ENCODE measurements at regions not wholly inside any gene's neighbourhood (a gene's known extent, or its start where the extent isn't known, plus 50 kb on each side); places are given as distances from the start of the nearest gene placed in this dataset.

DNA sequence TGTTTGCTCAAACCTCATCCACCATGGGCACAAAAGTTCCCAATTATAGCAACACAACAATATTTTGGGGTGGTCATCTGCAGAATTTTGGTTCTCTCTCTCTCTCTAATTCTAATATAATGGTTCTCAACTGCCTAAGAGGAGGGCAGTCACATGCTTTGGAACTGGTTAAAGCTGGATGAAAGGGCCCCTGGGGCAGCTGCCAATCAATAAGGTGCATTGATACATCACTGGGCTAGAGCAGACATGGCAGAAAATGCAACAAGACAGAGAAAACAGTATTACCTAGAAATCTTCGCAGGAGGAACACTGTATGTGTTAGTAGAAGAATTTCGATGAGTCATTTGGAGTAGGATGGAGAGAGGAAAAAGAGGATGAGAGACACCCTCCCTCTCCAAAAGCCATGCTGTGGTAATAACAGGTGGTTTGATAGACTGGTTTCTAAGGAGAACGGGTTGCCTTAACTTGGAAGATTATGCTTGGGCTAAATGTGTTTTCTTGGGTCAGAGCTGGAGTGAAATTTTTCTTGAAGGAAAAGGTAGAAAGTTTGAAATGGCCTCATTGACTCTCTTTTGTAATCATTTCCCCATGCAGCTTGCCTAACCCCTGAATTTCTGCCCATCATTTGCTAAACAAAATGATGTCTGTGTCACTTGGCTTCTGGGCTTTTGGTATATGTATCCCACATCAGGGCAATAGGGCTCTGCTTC, 67.1 kb upstream of the HIF1A start:
- no peak overlapping the region for H3K4me3 ChIP-seq (ENCODE audit: low read length)
- H3K4me2 ChIP-seq (ENCODE audit: low read length) = no peak overlapping the region
- H3K4me1 ChIP-seq (ENCODE audit: control insufficient read depth, insufficient read depth, low read length) = peaks cover 15% of the 10 kb centered on the region
- no peaks in the 10 kb centered on the region for H3K27me3 ChIP-seq (ENCODE audit: control insufficient read depth, insufficient read depth, low read length)
- no peaks in the 10 kb centered on the region for H3K36me3 ChIP-seq (ENCODE audit: insufficient read depth, low read length)
- no peaks in the 10 kb centered on the region for H3K9me3 ChIP-seq (replicated peaks; ENCODE audit: low read length)
- H3K9ac ChIP-seq (ENCODE audit: low read depth, low read length) = no peak overlapping the region

DNA sequence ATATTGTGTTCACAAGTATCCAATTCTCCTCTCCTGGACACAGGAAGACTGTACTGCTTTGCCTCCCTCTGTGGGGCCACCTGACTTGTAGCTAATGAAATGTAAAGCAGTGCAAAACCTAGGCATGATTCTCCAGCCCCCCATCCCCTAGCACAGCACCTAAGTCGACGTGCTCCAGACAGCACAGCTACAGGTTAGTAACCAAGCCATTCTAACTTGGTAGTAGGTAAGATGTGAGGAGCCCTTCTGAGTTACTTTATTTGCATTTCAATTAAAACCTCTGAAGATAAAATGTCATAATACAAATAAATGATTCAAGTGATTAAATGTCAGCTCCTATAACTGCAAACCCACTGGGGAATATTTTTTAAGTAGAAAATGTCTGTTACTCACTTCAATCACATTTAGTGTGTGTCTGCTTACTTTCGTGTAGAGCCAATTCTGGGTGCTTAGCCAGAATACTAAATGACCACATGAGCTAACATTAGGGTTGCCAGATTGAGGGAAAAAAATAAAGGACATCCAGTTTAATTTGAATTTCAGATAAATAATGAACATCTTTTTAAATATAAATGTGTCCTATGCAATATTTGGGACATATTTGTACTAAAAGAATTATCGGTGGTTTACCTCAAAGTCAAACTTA, 64.8 kb upstream of the HIF1A start:
- H3K9ac ChIP-seq (ENCODE audit: low read depth, low read length) = no peak overlapping the region
- no peak overlapping the region for H3K4me3 ChIP-seq (ENCODE audit: low read length)
- peaks cover 5% of the 10 kb centered on the region for H3K4me1 ChIP-seq (ENCODE audit: control insufficient read depth, insufficient read depth, low read length)
- no peaks in the 10 kb centered on the region for H3K36me3 ChIP-seq (ENCODE audit: insufficient read depth, low read length)
- no peak overlapping the region for H3K4me2 ChIP-seq (ENCODE audit: low read length)
- no peaks in the 10 kb centered on the region for H3K27me3 ChIP-seq (ENCODE audit: control insufficient read depth, insufficient read depth, low read length)
- H3K9me3 ChIP-seq (replicated peaks; ENCODE audit: low read length) = no peaks in the 10 kb centered on the region

GRCh38 chr14:61631045-61631687, 64.1 kb upstream of the HIF1A start:
- Histone ChIP-seq H3K4me3 (ENCODE audit: low read length) (no peak overlapping the region), H3K9me3 (replicated peaks; ENCODE audit: low read length) (no peaks in the 10 kb centered on the region), H3K4me2 (ENCODE audit: low read length) (no peak overlapping the region), H3K9ac (ENCODE audit: low read depth, low read length) (no peak overlapping the region), H3K27me3 (ENCODE audit: control insufficient read depth, insufficient read depth, low read length) (no peaks in the 10 kb centered on the region), H3K36me3 (ENCODE audit: insufficient read depth, low read length) (no peaks in the 10 kb centered on the region), H3K4me1 (ENCODE audit: control insufficient read depth, insufficient read depth, low read length) (peaks cover 5% of the 10 kb centered on the region)

- no peaks in the 10 kb centered on the region for H3K9me3 ChIP-seq (replicated peaks; ENCODE audit: low read length)
- H3K27me3 ChIP-seq (ENCODE audit: control insufficient read depth, insufficient read depth, low read length) = no peaks in the 10 kb centered on the region
- H3K9ac ChIP-seq (ENCODE audit: low read depth, low read length) = no peak overlapping the region
- H3K36me3 ChIP-seq (ENCODE audit: insufficient read depth, low read length) = no peaks in the 10 kb centered on the region
- H3K4me3 ChIP-seq (ENCODE audit: low read length) = no peak overlapping the region
- H3K4me2 ChIP-seq (ENCODE audit: low read length) = no peak overlapping the region
- peaks cover 10% of the 10 kb centered on the region for H3K4me1 ChIP-seq (ENCODE audit: control insufficient read depth, insufficient read depth, low read length)
These were observed 62.9 kb upstream of the HIF1A start for GRCh38 chr14:61632401-61632800.

GRCh38 chr14:61632807-61633206, 62.5 kb upstream of the HIF1A start:
- H3K4me1 ChIP-seq (ENCODE audit: control insufficient read depth, insufficient read depth, low read length) = peaks cover 9% of the 10 kb centered on the region
- H3K4me3 ChIP-seq (ENCODE audit: low read length) = no peak overlapping the region
- H3K9ac ChIP-seq (ENCODE audit: low read depth, low read length) = no peak overlapping the region
- no peaks in the 10 kb centered on the region for H3K36me3 ChIP-seq (ENCODE audit: insufficient read depth, low read length)
- H3K4me2 ChIP-seq (ENCODE audit: low read length) = no peak overlapping the region
- no peaks in the 10 kb centered on the region for H3K27me3 ChIP-seq (ENCODE audit: control insufficient read depth, insufficient read depth, low read length)
- no peaks in the 10 kb centered on the region for H3K9me3 ChIP-seq (replicated peaks; ENCODE audit: low read length)

GRCh38 chr14:61636291-61636690, 59.0 kb upstream of the HIF1A start:
- Histone ChIP-seq H3K9ac (ENCODE audit: low read depth, low read length) (no peak overlapping the region), H3K4me2 (ENCODE audit: low read length) (no peak overlapping the region), H3K9me3 (replicated peaks; ENCODE audit: low read length) (no peaks in the 10 kb centered on the region), H3K4me3 (ENCODE audit: low read length) (no peak overlapping the region), H3K4me1 (ENCODE audit: control insufficient read depth, insufficient read depth, low read length) (peaks cover 18% of the 10 kb centered on the region), H3K27me3 (ENCODE audit: control insufficient read depth, insufficient read depth, low read length) (no peaks in the 10 kb centered on the region), H3K36me3 (ENCODE audit: insufficient read depth, low read length) (no peaks in the 10 kb centered on the region)

GRCh38 chr14:61636779-61637178, 58.5 kb upstream of the HIF1A start:
- Histone ChIP-seq H3K4me3 (ENCODE audit: low read length) (no peak overlapping the region), H3K9me3 (replicated peaks; ENCODE audit: low read length) (no peaks in the 10 kb centered on the region)

GRCh38 chr14:61638595-61639387, 56.5 kb upstream of the HIF1A start:
- H3K9ac ChIP-seq (ENCODE audit: low read depth, low read length) = no peak overlapping the region
- H3K36me3 ChIP-seq (ENCODE audit: insufficient read depth, low read length) = no peaks in the 10 kb centered on the region
- no peaks in the 10 kb centered on the region for H3K27me3 ChIP-seq (ENCODE audit: control insufficient read depth, insufficient read depth, low read length)
- no peak overlapping the region for H3K4me3 ChIP-seq (ENCODE audit: low read length)
- H3K9me3 ChIP-seq (replicated peaks; ENCODE audit: low read length) = no peaks in the 10 kb centered on the region
- H3K4me1 ChIP-seq (ENCODE audit: control insufficient read depth, insufficient read depth, low read length) = peaks cover 43% of the 10 kb centered on the region
- H3K4me2 ChIP-seq (ENCODE audit: low read length) = no peak overlapping the region

More at GRCh38 chr14:61636779-61637178, 58.5 kb upstream of the HIF1A start:
- Histone ChIP-seq H3K36me3 (ENCODE audit: insufficient read depth, low read length) (no peaks in the 10 kb centered on the region), H3K27me3 (ENCODE audit: control insufficient read depth, insufficient read depth, low read length) (no peaks in the 10 kb centered on the region), H3K9ac (ENCODE audit: low read depth, low read length) (no peak overlapping the region), H3K4me1 (ENCODE audit: control insufficient read depth, insufficient read depth, low read length) (peaks cover 23% of the 10 kb centered on the region), H3K4me2 (ENCODE audit: low read length) (no peak overlapping the region)

DNA sequence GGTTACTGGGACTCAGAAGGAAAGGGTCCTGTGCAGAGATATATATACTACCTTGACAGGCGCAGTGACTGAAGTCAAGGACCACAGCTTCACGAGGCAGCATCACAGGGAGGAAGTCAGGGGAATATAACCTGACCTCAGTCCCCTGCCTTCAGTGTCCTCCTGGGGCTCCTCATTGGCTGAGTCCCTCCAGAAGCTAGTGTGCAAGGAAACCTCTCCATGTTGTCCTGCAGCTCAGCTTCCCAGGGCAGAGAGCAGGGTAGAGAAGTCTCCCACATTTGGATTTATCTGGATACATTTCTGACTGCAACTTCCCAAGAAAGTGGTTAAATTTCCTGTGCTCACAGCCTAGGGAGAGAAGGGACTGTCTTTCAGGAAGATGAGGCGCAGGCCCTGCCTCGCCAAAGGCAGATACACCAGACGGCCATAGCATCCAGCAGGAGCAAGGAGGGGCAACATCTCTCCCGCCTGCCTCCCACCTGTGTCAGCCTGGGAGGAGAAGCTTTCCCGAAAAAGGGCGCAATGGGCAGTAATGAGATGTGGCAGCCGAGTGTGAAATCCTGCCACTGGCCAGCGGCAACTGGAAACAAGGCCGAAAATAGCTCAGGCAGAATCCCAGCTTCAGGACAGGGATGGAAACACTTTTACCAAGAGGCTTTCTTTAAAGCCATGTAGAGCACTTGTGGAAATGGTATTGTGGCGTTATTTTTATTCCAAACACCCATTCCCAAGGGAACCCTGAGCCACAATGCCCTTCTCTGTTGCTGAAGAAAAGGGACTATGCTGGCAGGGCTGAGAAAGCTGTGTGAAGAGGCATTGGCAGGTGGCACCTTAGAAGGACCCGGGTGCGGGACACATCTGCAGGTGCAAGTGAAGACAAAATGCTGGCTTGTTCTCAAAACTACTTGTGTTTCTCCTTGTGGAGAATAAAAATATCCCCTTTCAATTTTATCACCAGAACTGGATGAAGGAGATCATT, 54.9 kb upstream of the HIF1A start:
- H3K27me3 ChIP-seq (ENCODE audit: control insufficient read depth, insufficient read depth, low read length) = no peaks in the 10 kb centered on the region
- no peaks in the 10 kb centered on the region for H3K9me3 ChIP-seq (replicated peaks; ENCODE audit: low read length)
- peaks cover 60% of the 10 kb centered on the region for H3K4me1 ChIP-seq (ENCODE audit: control insufficient read depth, insufficient read depth, low read length)
- no peak overlapping the region for H3K4me2 ChIP-seq (ENCODE audit: low read length)
- no peaks in the 10 kb centered on the region for H3K36me3 ChIP-seq (ENCODE audit: insufficient read depth, low read length)
- H3K9ac ChIP-seq (ENCODE audit: low read depth, low read length) = peak overlapping the region; percentile 2
- no peak overlapping the region for H3K4me3 ChIP-seq (ENCODE audit: low read length)

DNA sequence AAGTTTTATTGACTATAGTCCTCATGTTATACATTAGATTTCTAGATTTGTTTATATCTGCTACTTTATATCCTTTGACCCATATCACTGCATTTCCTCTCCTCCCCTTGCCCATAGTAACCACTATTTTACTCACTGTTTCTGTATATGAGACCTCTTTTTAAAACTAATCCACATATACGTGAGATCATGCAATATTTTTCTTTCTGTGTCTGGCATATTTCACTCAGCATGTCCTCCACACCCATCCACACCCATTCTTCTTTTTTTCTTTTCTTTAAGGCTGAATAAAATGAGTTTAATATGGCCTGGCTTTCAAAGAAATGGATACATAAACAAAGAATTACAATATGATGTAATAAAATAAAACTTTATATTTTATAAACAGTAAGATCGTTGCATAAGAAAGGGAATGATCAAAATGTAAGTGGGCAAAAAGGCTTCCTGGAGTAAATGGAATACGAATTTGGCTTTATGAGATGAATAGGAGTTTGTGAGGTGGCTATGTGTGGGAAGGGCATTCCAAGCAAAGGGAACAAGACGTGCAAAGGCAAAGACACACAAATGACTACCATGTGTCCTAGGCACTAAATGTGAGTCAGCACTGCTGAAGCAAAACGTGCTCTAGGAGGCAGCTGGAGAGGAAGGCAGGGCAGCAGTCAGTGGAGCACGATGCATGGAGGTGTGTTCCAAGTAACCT, 53.2 kb upstream of the HIF1A start:
- peaks cover 54% of the 10 kb centered on the region for H3K4me1 ChIP-seq (ENCODE audit: control insufficient read depth, insufficient read depth, low read length)
- peak overlapping the region; percentile 46 for H3K9ac ChIP-seq (ENCODE audit: low read depth, low read length)
- no peaks in the 10 kb centered on the region for H3K36me3 ChIP-seq (ENCODE audit: insufficient read depth, low read length)
- H3K27me3 ChIP-seq (ENCODE audit: control insufficient read depth, insufficient read depth, low read length) = no peaks in the 10 kb centered on the region
- no peak overlapping the region for H3K4me3 ChIP-seq (ENCODE audit: low read length)
- H3K9me3 ChIP-seq (replicated peaks; ENCODE audit: low read length) = no peaks in the 10 kb centered on the region
- peak overlapping the region; percentile 21 for H3K4me2 ChIP-seq (ENCODE audit: low read length)

Data from skeletal muscle satellite cell (primary cell).